ENCODE measurements at regions not wholly inside any gene's neighbourhood (a gene's known extent, or its start where the extent isn't known, plus 50 kb on each side); places are given as distances from the start of the nearest gene placed in this dataset.

DNA sequence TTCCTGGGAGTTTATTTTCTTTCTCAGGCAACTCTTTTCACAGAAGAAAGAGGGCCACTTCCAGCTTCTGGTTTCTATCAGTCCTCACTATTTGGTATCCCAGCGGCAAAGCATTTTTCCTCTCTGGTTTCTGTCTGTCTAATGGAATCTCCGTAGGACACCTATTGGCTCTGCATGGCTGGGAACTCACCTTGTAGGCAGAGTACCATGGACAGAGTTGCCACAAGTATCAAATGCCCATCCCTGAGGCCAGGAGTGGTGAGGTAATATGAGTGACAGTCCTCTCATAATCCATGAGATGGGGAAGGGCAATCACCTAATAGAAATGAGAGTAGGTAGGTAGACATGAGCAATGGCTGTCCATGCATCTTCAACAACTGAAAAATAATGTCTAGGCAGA is 369.5 kb upstream of the PIK3C3 start:
- TF ChIP-seq, protein P1, sequence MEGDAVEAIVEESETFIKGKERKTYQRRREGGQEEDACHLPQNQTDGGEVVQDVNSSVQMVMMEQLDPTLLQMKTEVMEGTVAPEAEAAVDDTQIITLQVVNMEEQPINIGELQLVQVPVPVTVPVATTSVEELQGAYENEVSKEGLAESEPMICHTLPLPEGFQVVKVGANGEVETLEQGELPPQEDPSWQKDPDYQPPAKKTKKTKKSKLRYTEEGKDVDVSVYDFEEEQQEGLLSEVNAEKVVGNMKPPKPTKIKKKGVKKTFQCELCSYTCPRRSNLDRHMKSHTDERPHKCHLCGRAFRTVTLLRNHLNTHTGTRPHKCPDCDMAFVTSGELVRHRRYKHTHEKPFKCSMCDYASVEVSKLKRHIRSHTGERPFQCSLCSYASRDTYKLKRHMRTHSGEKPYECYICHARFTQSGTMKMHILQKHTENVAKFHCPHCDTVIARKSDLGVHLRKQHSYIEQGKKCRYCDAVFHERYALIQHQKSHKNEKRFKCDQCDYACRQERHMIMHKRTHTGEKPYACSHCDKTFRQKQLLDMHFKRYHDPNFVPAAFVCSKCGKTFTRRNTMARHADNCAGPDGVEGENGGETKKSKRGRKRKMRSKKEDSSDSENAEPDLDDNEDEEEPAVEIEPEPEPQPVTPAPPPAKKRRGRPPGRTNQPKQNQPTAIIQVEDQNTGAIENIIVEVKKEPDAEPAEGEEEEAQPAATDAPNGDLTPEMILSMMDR (IDR thresholded peaks at IDR 0.05), result no peak
- no peak for TF ChIP-seq POLR2A (IDR thresholded peaks at IDR 0.05)
